Astrocyte (in vitro differentiated cells and primary cell): ENCODE measurements at regions not wholly inside any gene's neighbourhood (a gene's known extent, or its start where the extent isn't known, plus 50 kb on each side); places are given as distances from the start of the nearest gene placed in this dataset.

Experiments
- DNase-seq: peaks from one replicate; pipeline ENCODE4 v3.0.0-alpha.2; 2010; ENCODE audit warnings: low read depth
- FAIRE-seq: peaks from 2 replicates; lab custom pipeline; 2011; peaks lifted over from hg19 to GRCh38; lab: Jason Lieb, UNC
- H2AFZ ChIP-seq: 2 replicates; pipeline ENCODE4 v1.6.0; 2012; ENCODE audit warnings: low read depth, low read length, inconsistent platforms
- H3K27ac ChIP-seq: 2 replicates; pipeline ENCODE4 v1.5.1; 2011; ENCODE audit warnings: low read depth, low read length, inconsistent platforms
- H3K27me3 ChIP-seq: 2 replicates; pipeline ENCODE4 v1.6.0; 2011; ENCODE audit warnings: low read length, inconsistent platforms; ENCODE audit not compliant: insufficient read depth
- H3K36me3 ChIP-seq: 2 replicates; pipeline ENCODE4 v1.5.1; 2011; ENCODE audit warnings: low read length, inconsistent platforms; ENCODE audit not compliant: insufficient read depth
- H3K4me1 ChIP-seq: 2 replicates; pipeline ENCODE4 v1.5.1; 2011; ENCODE audit warnings: low read length, inconsistent platforms; ENCODE audit not compliant: insufficient read depth
- H3K4me2 ChIP-seq: 2 replicates; pipeline ENCODE4 v1.6.0; 2012; ENCODE audit warnings: low read length, inconsistent platforms
- H3K4me3 ChIP-seq: 2 replicates; pipeline ENCODE4 v1.5.1; 2011; ENCODE audit warnings: low read depth, mild to moderate bottlenecking, low read length, inconsistent platforms; ENCODE audit not compliant: insufficient read depth
- H3K79me2 ChIP-seq: 2 replicates; pipeline ENCODE4 v1.6.0; 2012; ENCODE audit warnings: mild to moderate bottlenecking, low read length, inconsistent platforms; ENCODE audit not compliant: insufficient read depth
- H3K9ac ChIP-seq: 2 replicates; pipeline ENCODE4 v1.6.0; 2012; ENCODE audit warnings: mild to moderate bottlenecking, low read length, inconsistent platforms
- H3K9me3 ChIP-seq: 2 replicates; pipeline ENCODE4 v1.5.1; 2012; ENCODE audit warnings: low read depth, mild to moderate bottlenecking, low read length, inconsistent platforms; ENCODE audit not compliant: insufficient read depth
- H4K20me1 ChIP-seq: 2 replicates; pipeline ENCODE4 v1.6.0; 2012; ENCODE audit warnings: low read length, inconsistent platforms; ENCODE audit not compliant: insufficient read depth
- H3K27ac Mint-ChIP-seq: one replicate; pipeline ENCODE4 v1.8.0; 2021; ENCODE audit warnings: mild to moderate bottlenecking, mixed read lengths; ENCODE audit not compliant: unreplicated experiment
- H3K27me3 Mint-ChIP-seq: one replicate; pipeline ENCODE4 v1.8.0; 2021; ENCODE audit warnings: low read depth, mixed read lengths; ENCODE audit not compliant: unreplicated experiment
- H3K36me3 Mint-ChIP-seq: one replicate; pipeline ENCODE4 v1.8.0; 2021; ENCODE audit warnings: low read depth, mixed read lengths; ENCODE audit not compliant: unreplicated experiment
- H3K4me1 Mint-ChIP-seq: one replicate; pipeline ENCODE4 v1.8.0; 2021; ENCODE audit warnings: low read depth, mixed read lengths; ENCODE audit not compliant: unreplicated experiment
- H3K4me3 Mint-ChIP-seq: one replicate; pipeline ENCODE4 v1.8.0; 2021; ENCODE audit warnings: mild to moderate bottlenecking, moderate library complexity, mixed read lengths; ENCODE audit not compliant: unreplicated experiment
- H3K9me3 Mint-ChIP-seq: one replicate; pipeline ENCODE4 v1.8.0; 2021; ENCODE audit warnings: mild to moderate bottlenecking, mixed read lengths; ENCODE audit not compliant: unreplicated experiment
- EZH2 ChIP-seq: IDR thresholded peaks from 2 replicates; pipeline ENCODE4 v1.6.1; 2012; ENCODE audit warnings: mild to moderate bottlenecking, low read length, inconsistent platforms; ENCODE audit not compliant: insufficient read depth
- TF ChIP-seq, protein P1 (sequence below): IDR thresholded peaks from 2 replicates; pipeline ENCODE4 v1.5.1; 2011; ENCODE audit warnings: low read depth, mild to moderate bottlenecking, inconsistent platforms, low read length, moderate library complexity; ENCODE audit not compliant: insufficient read depth

DNA sequence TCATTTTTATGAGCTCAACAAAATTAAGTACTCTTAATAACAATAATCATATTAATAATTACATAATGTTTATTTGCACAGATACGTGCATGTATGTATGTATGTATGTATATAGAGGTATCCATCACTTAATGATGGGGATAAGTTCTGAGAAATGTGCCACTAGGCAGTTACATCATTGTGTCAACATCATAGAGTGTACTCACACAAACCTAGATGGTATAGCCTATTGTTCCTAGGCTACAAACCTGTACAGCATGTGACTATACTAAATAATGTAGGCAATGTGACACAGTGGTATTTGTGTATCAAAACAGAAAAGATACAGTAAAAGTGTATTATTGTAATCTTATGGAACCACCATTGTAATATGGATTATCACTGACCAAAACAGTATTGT is 874.7 kb upstream of the GBE1 start:
- no peaks in the 10 kb centered on the region for H4K20me1 ChIP-seq
- no peak overlapping the region for H3K9ac ChIP-seq
- H3K4me3 Mint-ChIP-seq, result no peak overlapping the region
- no peak overlapping the region for H3K27ac Mint-ChIP-seq
- H3K9me3 ChIP-seq, result no peaks in the 10 kb centered on the region
- H2AFZ ChIP-seq, result no peak overlapping the region
- TF ChIP-seq EZH2, result no peak
- TF ChIP-seq, protein P1, sequence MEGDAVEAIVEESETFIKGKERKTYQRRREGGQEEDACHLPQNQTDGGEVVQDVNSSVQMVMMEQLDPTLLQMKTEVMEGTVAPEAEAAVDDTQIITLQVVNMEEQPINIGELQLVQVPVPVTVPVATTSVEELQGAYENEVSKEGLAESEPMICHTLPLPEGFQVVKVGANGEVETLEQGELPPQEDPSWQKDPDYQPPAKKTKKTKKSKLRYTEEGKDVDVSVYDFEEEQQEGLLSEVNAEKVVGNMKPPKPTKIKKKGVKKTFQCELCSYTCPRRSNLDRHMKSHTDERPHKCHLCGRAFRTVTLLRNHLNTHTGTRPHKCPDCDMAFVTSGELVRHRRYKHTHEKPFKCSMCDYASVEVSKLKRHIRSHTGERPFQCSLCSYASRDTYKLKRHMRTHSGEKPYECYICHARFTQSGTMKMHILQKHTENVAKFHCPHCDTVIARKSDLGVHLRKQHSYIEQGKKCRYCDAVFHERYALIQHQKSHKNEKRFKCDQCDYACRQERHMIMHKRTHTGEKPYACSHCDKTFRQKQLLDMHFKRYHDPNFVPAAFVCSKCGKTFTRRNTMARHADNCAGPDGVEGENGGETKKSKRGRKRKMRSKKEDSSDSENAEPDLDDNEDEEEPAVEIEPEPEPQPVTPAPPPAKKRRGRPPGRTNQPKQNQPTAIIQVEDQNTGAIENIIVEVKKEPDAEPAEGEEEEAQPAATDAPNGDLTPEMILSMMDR, result no peak
- no peaks in the 10 kb centered on the region for H3K4me1 ChIP-seq
- H3K4me1 Mint-ChIP-seq, result no peaks in the 10 kb centered on the region
- no peaks in the 10 kb centered on the region for H3K27me3 Mint-ChIP-seq
- H3K36me3 Mint-ChIP-seq, result no peaks in the 10 kb centered on the region
- DNase-seq (no peak), FAIRE-seq (no peak)
- no peaks in the 10 kb centered on the region for H3K36me3 ChIP-seq
- no peaks in the 10 kb centered on the region for H3K9me3 Mint-ChIP-seq
- no peaks in the 10 kb centered on the region for H3K79me2 ChIP-seq
- no peak overlapping the region for H3K27ac ChIP-seq
- H3K4me3 ChIP-seq, result no peak overlapping the region
- no peak overlapping the region for H3K4me2 ChIP-seq
- no peaks in the 10 kb centered on the region for H3K27me3 ChIP-seq

DNA sequence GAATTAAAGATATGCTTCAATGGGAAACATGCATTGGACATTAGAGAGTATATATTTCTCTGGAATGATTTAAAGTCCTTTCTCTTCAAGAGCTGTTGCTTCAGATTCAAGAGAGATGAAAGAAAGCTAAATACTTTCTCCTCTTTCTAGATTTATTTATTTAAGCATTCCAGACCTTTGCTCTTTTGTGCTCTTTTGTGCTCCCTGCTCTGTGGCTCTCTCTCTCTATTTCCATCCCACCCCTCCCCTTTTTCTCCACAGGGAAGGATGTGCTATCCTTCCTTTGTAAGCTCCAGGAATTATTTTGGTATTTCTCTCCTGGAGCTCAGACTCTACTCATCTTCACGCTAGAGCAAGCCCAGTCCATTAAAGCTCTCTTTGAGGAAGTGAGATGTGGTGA is 871.9 kb upstream of the GBE1 start:
- Mint-ChIP-seq H3K4me1 (no peaks in the 10 kb centered on the region), H3K27ac (no peak overlapping the region), H3K27me3 (no peaks in the 10 kb centered on the region), H3K36me3 (no peaks in the 10 kb centered on the region), H3K4me3 (no peak overlapping the region), H3K9me3 (no peaks in the 10 kb centered on the region)
- no peaks in the 10 kb centered on the region for H3K79me2 ChIP-seq
- no peak overlapping the region for H3K27ac ChIP-seq
- H3K4me1 ChIP-seq, result no peaks in the 10 kb centered on the region
- H2AFZ ChIP-seq, result no peak overlapping the region
- no peaks in the 10 kb centered on the region for H3K9me3 ChIP-seq
- H4K20me1 ChIP-seq, result no peaks in the 10 kb centered on the region
- no peak overlapping the region for H3K4me2 ChIP-seq
- DNase-seq, result no peak
- H3K36me3 ChIP-seq, result no peaks in the 10 kb centered on the region
- H3K27me3 ChIP-seq, result no peaks in the 10 kb centered on the region
- H3K9ac ChIP-seq, result no peak overlapping the region
- no peak for FAIRE-seq
- TF ChIP-seq, protein P1, result no peak
- no peak for TF ChIP-seq EZH2
- H3K4me3 ChIP-seq, result no peak overlapping the region

DNA sequence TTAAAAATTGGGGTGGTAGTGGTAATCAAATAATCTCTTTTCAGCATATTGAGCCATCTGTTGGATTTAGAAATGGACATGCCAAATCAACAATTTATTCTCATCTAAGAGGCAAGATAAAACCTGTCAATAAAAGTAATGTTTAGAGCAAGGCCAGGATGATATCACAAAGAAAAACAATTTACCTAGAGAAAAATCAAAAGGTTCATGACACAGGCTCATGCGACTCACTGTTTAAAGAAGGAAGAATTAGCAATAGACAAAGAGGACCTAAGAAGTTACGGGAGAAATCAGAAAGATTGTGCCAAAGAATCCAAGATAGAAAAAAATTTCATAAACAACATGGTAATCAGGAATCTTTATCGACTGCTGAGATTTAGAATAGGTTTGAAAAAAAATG is 868.5 kb upstream of the GBE1 start:
- Histone ChIP-seq H3K27ac (no peak overlapping the region), H3K4me2 (no peak overlapping the region), H3K4me1 (no peaks in the 10 kb centered on the region), H3K4me3 (no peak overlapping the region), H3K9ac (no peak overlapping the region), H3K79me2 (no peaks in the 10 kb centered on the region), H2AFZ (no peak overlapping the region), H3K36me3 (no peaks in the 10 kb centered on the region), H3K27me3 (no peaks in the 10 kb centered on the region), H3K9me3 (no peaks in the 10 kb centered on the region), H4K20me1 (no peaks in the 10 kb centered on the region)
- Mint-ChIP-seq H3K36me3 (no peaks in the 10 kb centered on the region), H3K27me3 (no peaks in the 10 kb centered on the region), H3K27ac (no peak overlapping the region), H3K4me1 (no peaks in the 10 kb centered on the region), H3K9me3 (no peaks in the 10 kb centered on the region), H3K4me3 (no peak overlapping the region)
- TF ChIP-seq EZH2, result no peak
- TF ChIP-seq, protein P1, result no peak
- FAIRE-seq (no peak), DNase-seq (no peak)
